ENCODE measurements at regions not wholly inside any gene's neighbourhood (a gene's known extent, or its start where the extent isn't known, plus 50 kb on each side); places are given as distances from the start of the nearest gene placed in this dataset.
"Not testable (repeated sequence)": the region's sequence is repeated elsewhere in the genome, so short reads cannot be mapped to it uniquely, and the experiment has no call there.

- no peak for TF ChIP-seq ZSCAN5A (CRISPR knock-in tag; IDR thresholded peaks at IDR 0.05; ENCODE audit: borderline replicate concordance)
- TF ChIP-seq ZNF33A (CRISPR knock-in tag; IDR thresholded peaks at IDR 0.05; ENCODE audit: borderline replicate concordance): no peak
- TF ChIP-seq GZF1 (CRISPR knock-in tag; IDR thresholded peaks at IDR 0.05): no peak
- TF ChIP-seq ATF7-NPFF (CRISPR knock-in tag; IDR thresholded peaks at IDR 0.05; ENCODE audit: low read depth): no peak
- no peak for TF ChIP-seq THAP9 (CRISPR knock-in tag; IDR thresholded peaks at IDR 0.05; ENCODE audit: borderline replicate concordance)
Observed at GRCh38 chr4:49221209-49221608, 235.1 kb downstream of the CWH43 start (continued).

GRCh38 chr4:49222810-49223209 is 236.7 kb downstream of the CWH43 start:
- H3K79me2 ChIP-seq (ENCODE audit: insufficient read depth, low read length); in situ Hi-C loops (cut with HindIII; ENCODE audit: extremely low pct_ligation_motif_present, low pct_unique_long_range_greater_than_20kb); intact Hi-C loops (cut with micrococcal nuclease; ENCODE audit: unreplicated experiment); FAIRE-seq; POLR2A ChIA-PET; H3K9ac ChIP-seq (ENCODE audit: insufficient read depth, low read depth, low read length); DNase-seq (ENCODE audit: low spot score); BruUV-seq (replicated peaks); CTCF ChIA-PET (ENCODE audit: low intra/inter-chr PET ratio, low total read pairs); H3K27ac ChIP-seq (ENCODE audit: extremely low read length, insufficient read depth, low read length); H3K4me2 ChIP-seq (ENCODE audit: low read depth, low read length); H3K36me3 ChIP-seq (replicated peaks in 1 of 2; ENCODE audit: control insufficient read depth in 1 of 2, insufficient read depth in 2 of 2, low read length in 2 of 2); ATAC-seq; H2AFZ ChIP-seq (ENCODE audit: low read length); H3K4me3 ChIP-seq (replicated peaks in 1 of 3; ENCODE audit: insufficient read depth in 1 of 3, low read depth in 2 of 3, low read length in 3 of 3); H4K20me1 ChIP-seq (ENCODE audit: insufficient read depth, low read length); H3K27me3 ChIP-seq (ENCODE audit: control insufficient read depth in 1 of 2, insufficient read depth in 2 of 2, low read length in 2 of 2); H3K4me1 ChIP-seq (ENCODE audit: insufficient read depth, low read length): not testable (repeated sequence)
- H3K9me3 ChIP-seq (ENCODE audit: low read length): peaks cover 47% of the 10 kb centered on the region
- 0% methylated on average over 1 of the region's 1 CpG for WGBS (ENCODE audit: low lambda C conversion rate)

- H3K4me2 ChIP-seq (ENCODE audit: low read depth, low read length); intact Hi-C loops (cut with micrococcal nuclease; ENCODE audit: unreplicated experiment); H4K20me1 ChIP-seq (ENCODE audit: insufficient read depth, low read length); ATAC-seq; H3K27me3 ChIP-seq (ENCODE audit: control insufficient read depth in 1 of 2, insufficient read depth in 2 of 2, low read length in 2 of 2); H3K36me3 ChIP-seq (replicated peaks in 1 of 2; ENCODE audit: control insufficient read depth in 1 of 2, insufficient read depth in 2 of 2, low read length in 2 of 2); H3K79me2 ChIP-seq (ENCODE audit: insufficient read depth, low read length); POLR2A ChIA-PET; H3K9ac ChIP-seq (ENCODE audit: insufficient read depth, low read depth, low read length); H3K4me1 ChIP-seq (ENCODE audit: insufficient read depth, low read length); FAIRE-seq; H3K4me3 ChIP-seq (replicated peaks in 1 of 3; ENCODE audit: insufficient read depth in 1 of 3, low read depth in 2 of 3, low read length in 3 of 3); H2AFZ ChIP-seq (ENCODE audit: low read length); CTCF ChIA-PET (ENCODE audit: low intra/inter-chr PET ratio, low total read pairs); in situ Hi-C loops (cut with HindIII; ENCODE audit: extremely low pct_ligation_motif_present, low pct_unique_long_range_greater_than_20kb); DNase-seq (ENCODE audit: low spot score); H3K27ac ChIP-seq (ENCODE audit: extremely low read length, insufficient read depth, low read length); BruUV-seq (replicated peaks): not testable (repeated sequence)
- H3K9me3 ChIP-seq (ENCODE audit: low read length): peaks cover 21% of the 10 kb centered on the region
- WGBS (ENCODE audit: low lambda C conversion rate): 7% methylated on average over 3 of the region's 6 CpGs
Observed at GRCh38 chr4:49226216-49226866, 240.3 kb downstream of the CWH43 start.

- in situ Hi-C loops (cut with HindIII; ENCODE audit: extremely low pct_ligation_motif_present, low pct_unique_long_range_greater_than_20kb); H3K27me3 ChIP-seq (ENCODE audit: control insufficient read depth in 1 of 2, insufficient read depth in 2 of 2, low read length in 2 of 2); DNase-seq (ENCODE audit: low spot score); CTCF ChIA-PET (ENCODE audit: low intra/inter-chr PET ratio, low total read pairs); H3K79me2 ChIP-seq (ENCODE audit: insufficient read depth, low read length); H3K9ac ChIP-seq (ENCODE audit: insufficient read depth, low read depth, low read length); BruUV-seq (replicated peaks); H3K27ac ChIP-seq (ENCODE audit: extremely low read length, insufficient read depth, low read length); H3K9me3 ChIP-seq (ENCODE audit: low read length); H4K20me1 ChIP-seq (ENCODE audit: insufficient read depth, low read length); H3K4me3 ChIP-seq (replicated peaks in 1 of 3; ENCODE audit: insufficient read depth in 1 of 3, low read depth in 2 of 3, low read length in 3 of 3); FAIRE-seq; POLR2A ChIA-PET; ATAC-seq; H3K4me2 ChIP-seq (ENCODE audit: low read depth, low read length); H3K4me1 ChIP-seq (ENCODE audit: insufficient read depth, low read length); H2AFZ ChIP-seq (ENCODE audit: low read length); intact Hi-C loops (cut with micrococcal nuclease; ENCODE audit: unreplicated experiment); H3K36me3 ChIP-seq (replicated peaks in 1 of 2; ENCODE audit: control insufficient read depth in 1 of 2, insufficient read depth in 2 of 2, low read length in 2 of 2): not testable (repeated sequence)
- WGBS (ENCODE audit: low lambda C conversion rate): 67% methylated on average over 1 of the region's 1 CpG
Observed at GRCh38 chr4:49227941-49228340, 241.9 kb downstream of the CWH43 start.
